GM13976 (cell line): ENCODE measurements at regions not wholly inside any gene's neighbourhood (a gene's known extent, or its start where the extent isn't known, plus 50 kb on each side); places are given as distances from the start of the nearest gene placed in this dataset.

Experiments
- DNase-seq: peaks from one replicate; pipeline ENCODE4 v3.0.0; 2012; ENCODE audit warnings: low spot score
- CTCF ChIP-seq: IDR thresholded peaks from 2 replicates; pipeline ENCODE4 v1.5.1; 2012; ENCODE audit warnings: borderline replicate concordance, mild to moderate bottlenecking; ENCODE audit not compliant: insufficient read depth; ENCODE audit errors: extremely low read depth, missing control alignments, control extremely low read depth
- in situ Hi-C: fragments of 300-500 bp; cut with MboI; formaldehyde crosslinking; loops from one replicate; pipeline ENCODE4 v1.12.0; 2022; ENCODE audit warnings: low sequenced_read_pairs, mixed read lengths, inconsistent platforms; ENCODE audit not compliant: unreplicated experiment

GRCh38 chr6:40925341-40925740 lies 113.7 kb downstream of the UNC5CL start:
- no peak for DNase-seq
- no peak for TF ChIP-seq CTCF
- in situ Hi-C loops, result no loop called here

- in situ Hi-C loops, result no loop called here
- no peak for DNase-seq
Observed at GRCh38 chr6:40924839-40925238, 114.2 kb downstream of the UNC5CL start.

GRCh38 chr6:40923880-40924279 lies 115.1 kb downstream of the UNC5CL start:
- TF ChIP-seq CTCF, result no peak
- DNase-seq, result no peak
- in situ Hi-C loops, result no loop called here

More at GRCh38 chr6:40924839-40925238, 114.2 kb downstream of the UNC5CL start:
- no peak for TF ChIP-seq CTCF

GRCh38 chr6:40923326-40923725 lies 115.7 kb downstream of the UNC5CL start:
- in situ Hi-C loops, result no loop called here
- DNase-seq, result no peak

GRCh38 chr6:40922281-40922680 lies 116.7 kb downstream of the UNC5CL start:
- TF ChIP-seq CTCF, result no peak
- in situ Hi-C loops, result no loop called here
- no peak for DNase-seq

More at GRCh38 chr6:40923326-40923725, 115.7 kb downstream of the UNC5CL start:
- no peak for TF ChIP-seq CTCF

- TF ChIP-seq CTCF, result no peak
- DNase-seq, result no peak
- in situ Hi-C loops, result no loop called here
Observed at GRCh38 chr6:40918040-40918651, 120.9 kb downstream of the UNC5CL start.
